Chondrocyte (in vitro differentiated cells): ENCODE measurements at regions not wholly inside any gene's neighbourhood (a gene's known extent, or its start where the extent isn't known, plus 50 kb on each side); places are given as distances from the start of the nearest gene placed in this dataset.
"Not testable (repeated sequence)": the region's sequence is repeated elsewhere in the genome, so short reads cannot be mapped to it uniquely, and the experiment has no call there.

Experiments
- DNase-seq: peaks from one replicate; pipeline ENCODE4 v3.0.0; 2021; ENCODE audit warnings: mixed read lengths, low spot score
- H3K27ac Mint-ChIP-seq: one replicate; pipeline ENCODE4 v1.8.0; 2021; ENCODE audit warnings: mild to moderate bottlenecking, moderate library complexity, mixed read lengths; ENCODE audit not compliant: unreplicated experiment
- H3K27me3 Mint-ChIP-seq: 2 replicates; pipeline ENCODE4 v1.8.0; 2021; ENCODE audit warnings: low read depth, mixed read lengths
- H3K36me3 Mint-ChIP-seq: 2 replicates; pipeline ENCODE4 v1.8.0; 2021; ENCODE audit warnings: low read depth, mixed read lengths
- H3K4me1 Mint-ChIP-seq: 2 replicates; pipeline ENCODE4 v1.8.0; 2021; ENCODE audit warnings: low read depth, mild to moderate bottlenecking, mixed read lengths
- H3K4me3 Mint-ChIP-seq: one replicate; pipeline ENCODE4 v1.8.0; 2021; ENCODE audit warnings: mild to moderate bottlenecking, moderate library complexity, mixed read lengths; ENCODE audit not compliant: unreplicated experiment
- H3K9me3 Mint-ChIP-seq: 2 replicates; pipeline ENCODE4 v1.8.0; 2021; ENCODE audit warnings: low read depth, mixed read lengths
- CTCF ChIP-seq: fragments of 200-600 bp; sonication (generic); IDR thresholded peaks from 2 replicates; pipeline ENCODE4 v1.5.0; 2021; ENCODE audit warnings: antibody characterized with exemption, mild to moderate bottlenecking, moderate library complexity

DNA sequence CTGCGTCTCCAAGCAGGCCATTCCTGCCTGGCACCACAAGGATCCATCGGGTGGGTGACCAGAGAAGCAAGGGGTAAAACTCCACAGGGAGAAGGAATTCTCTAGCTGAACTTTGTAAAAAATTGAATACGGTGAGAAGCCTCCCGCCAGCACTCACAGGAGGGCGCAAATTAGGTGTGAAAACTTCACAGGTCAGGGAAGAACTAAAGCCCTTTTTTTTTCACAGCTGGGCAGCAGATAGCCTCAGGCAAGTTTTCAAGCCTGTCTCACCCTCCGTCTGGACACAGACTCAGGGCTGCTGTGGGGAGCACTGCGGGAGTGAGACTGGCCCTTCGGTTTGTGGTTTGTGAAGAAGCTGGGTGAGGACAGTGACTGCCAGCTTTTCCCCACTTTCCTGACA lies 224.1 kb upstream of the FGF16 start:
- Mint-ChIP-seq H3K4me3 (no peak overlapping the region), H3K27ac (no peak overlapping the region), H3K9me3 (peaks cover 55% of the 10 kb centered on the region), H3K4me1 (no peaks in the 10 kb centered on the region), H3K27me3 (no peaks in the 10 kb centered on the region), H3K36me3 (no peaks in the 10 kb centered on the region)
- DNase-seq = no peak
- no peak for TF ChIP-seq CTCF

- TF ChIP-seq CTCF = no peak
- Mint-ChIP-seq H3K4me1 (no peaks in the 10 kb centered on the region), H3K36me3 (no peaks in the 10 kb centered on the region), H3K27ac (no peak overlapping the region), H3K27me3 (no peaks in the 10 kb centered on the region), H3K9me3 (peaks cover 75% of the 10 kb centered on the region), H3K4me3 (no peak overlapping the region)
- no peak for DNase-seq
Measured at GRCh38 chrX:77264490-77264889, 182.7 kb upstream of the FGF16 start.

DNA sequence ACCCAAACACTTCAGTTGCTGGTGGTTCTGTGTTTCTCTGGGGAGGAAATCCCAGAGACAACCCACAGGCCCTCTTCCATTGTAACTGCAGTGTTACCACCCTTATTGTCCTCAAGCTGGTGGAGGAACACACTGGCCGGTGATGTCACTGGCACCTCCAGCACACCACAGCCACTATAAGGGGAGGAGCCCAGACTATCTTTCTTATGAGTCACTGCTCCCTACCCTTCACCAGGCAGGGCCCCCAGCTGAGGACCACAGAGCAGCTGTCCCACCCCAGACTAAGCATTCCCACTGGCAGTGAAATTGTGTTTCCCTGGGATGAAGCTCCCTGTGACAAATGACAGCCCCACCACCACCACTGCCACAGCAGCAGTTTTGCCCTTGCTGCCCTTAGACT lies 171.8 kb upstream of the FGF16 start:
- Mint-ChIP-seq H3K4me1 (no peaks in the 10 kb centered on the region), H3K4me3 (no peak overlapping the region), H3K9me3 (peaks cover 48% of the 10 kb centered on the region), H3K27ac (no peak overlapping the region), H3K36me3 (no peaks in the 10 kb centered on the region), H3K27me3 (no peaks in the 10 kb centered on the region)
- DNase-seq = no peak
- TF ChIP-seq CTCF = no peak

GRCh38 chrX:77276742-77277141 lies 170.4 kb upstream of the FGF16 start:
- no peak for TF ChIP-seq CTCF
- H3K4me3 Mint-ChIP-seq = no peak overlapping the region
- H3K27ac Mint-ChIP-seq = no peak overlapping the region
- no peak for DNase-seq
- H3K9me3 Mint-ChIP-seq = peaks cover 48% of the 10 kb centered on the region
- no peaks in the 10 kb centered on the region for H3K36me3 Mint-ChIP-seq
- H3K27me3 Mint-ChIP-seq = no peaks in the 10 kb centered on the region
- no peaks in the 10 kb centered on the region for H3K4me1 Mint-ChIP-seq

GRCh38 chrX:77277911-77278310 lies 169.3 kb upstream of the FGF16 start:
- DNase-seq = no peak
- H3K4me1 Mint-ChIP-seq = no peaks in the 10 kb centered on the region
- no peak for TF ChIP-seq CTCF
- peaks cover 42% of the 10 kb centered on the region for H3K9me3 Mint-ChIP-seq
- no peak overlapping the region for H3K4me3 Mint-ChIP-seq
- no peaks in the 10 kb centered on the region for H3K27me3 Mint-ChIP-seq
- H3K36me3 Mint-ChIP-seq = no peaks in the 10 kb centered on the region
- no peak overlapping the region for H3K27ac Mint-ChIP-seq

- DNase-seq, H3K36me3 Mint-ChIP-seq, H3K4me1 Mint-ChIP-seq, H3K27ac Mint-ChIP-seq, H3K4me3 Mint-ChIP-seq, H3K27me3 Mint-ChIP-seq: not testable (repeated sequence)
- H3K9me3 Mint-ChIP-seq = peaks cover 43% of the 10 kb centered on the region
Measured at GRCh38 chrX:77279373-77279772, 167.8 kb upstream of the FGF16 start.
